Lower leg skin (tissue), 3 donors: ENCODE measurements at regions not wholly inside any gene's neighbourhood (a gene's known extent, or its start where the extent isn't known, plus 50 kb on each side); places are given as distances from the start of the nearest gene placed in this dataset.

Source experiments
- POLR2A ChIP-seq, 2 donors: fragments of 450-650 bp; IDR thresholded peaks; one replicate each; pipeline ENCODE4 v1.6.1; 2016 to 2017; ENCODE audit warnings: antibody characterized with exemption in 2 of 2, mild to moderate bottlenecking in 1 of 2, moderate library complexity in 1 of 2
- TF ChIP-seq, protein P1 (sequence below), 3 donors: fragments of 450-650 bp; IDR thresholded peaks; one replicate each; pipeline ENCODE4 v1.5.1; 2016; ENCODE audit warnings: antibody characterized with exemption in 3 of 3, mild to moderate bottlenecking in 3 of 3, moderate library complexity in 2 of 3

DNA sequence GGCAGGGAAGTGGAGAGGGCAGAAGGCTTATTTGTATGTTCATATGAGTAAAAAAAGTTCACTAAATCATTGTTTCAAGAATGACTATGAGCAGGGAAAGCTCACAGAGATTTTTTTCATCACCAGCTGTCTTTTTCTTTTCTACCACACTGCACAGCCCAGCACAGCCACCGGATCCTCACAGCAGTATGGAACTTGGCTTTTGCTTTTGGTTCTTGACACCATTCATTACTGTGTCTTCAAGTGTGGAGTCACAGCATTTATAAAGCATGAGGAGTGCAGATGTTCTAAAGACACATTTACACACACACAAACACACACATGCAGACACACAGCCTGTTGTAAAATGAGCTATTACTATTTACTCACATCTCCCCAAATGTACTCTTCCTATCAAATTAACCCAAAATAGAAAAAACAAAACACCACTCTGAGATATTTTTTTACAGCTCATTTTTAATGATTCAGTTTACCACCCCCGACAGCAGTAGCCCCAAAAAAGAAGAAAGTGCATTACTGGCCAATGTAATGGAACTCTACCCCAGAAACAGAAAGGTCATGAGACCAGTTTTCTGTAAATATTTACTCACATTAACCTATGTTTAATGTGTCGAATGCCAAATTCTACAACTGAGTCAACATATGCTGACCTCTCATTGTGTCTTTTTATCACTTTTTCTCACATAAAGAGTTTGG lies 60.5 kb downstream of the BTG1 start:
- TF ChIP-seq, protein P1, sequence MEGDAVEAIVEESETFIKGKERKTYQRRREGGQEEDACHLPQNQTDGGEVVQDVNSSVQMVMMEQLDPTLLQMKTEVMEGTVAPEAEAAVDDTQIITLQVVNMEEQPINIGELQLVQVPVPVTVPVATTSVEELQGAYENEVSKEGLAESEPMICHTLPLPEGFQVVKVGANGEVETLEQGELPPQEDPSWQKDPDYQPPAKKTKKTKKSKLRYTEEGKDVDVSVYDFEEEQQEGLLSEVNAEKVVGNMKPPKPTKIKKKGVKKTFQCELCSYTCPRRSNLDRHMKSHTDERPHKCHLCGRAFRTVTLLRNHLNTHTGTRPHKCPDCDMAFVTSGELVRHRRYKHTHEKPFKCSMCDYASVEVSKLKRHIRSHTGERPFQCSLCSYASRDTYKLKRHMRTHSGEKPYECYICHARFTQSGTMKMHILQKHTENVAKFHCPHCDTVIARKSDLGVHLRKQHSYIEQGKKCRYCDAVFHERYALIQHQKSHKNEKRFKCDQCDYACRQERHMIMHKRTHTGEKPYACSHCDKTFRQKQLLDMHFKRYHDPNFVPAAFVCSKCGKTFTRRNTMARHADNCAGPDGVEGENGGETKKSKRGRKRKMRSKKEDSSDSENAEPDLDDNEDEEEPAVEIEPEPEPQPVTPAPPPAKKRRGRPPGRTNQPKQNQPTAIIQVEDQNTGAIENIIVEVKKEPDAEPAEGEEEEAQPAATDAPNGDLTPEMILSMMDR (IDR thresholded peaks at IDR 0.05) = no peak
- TF ChIP-seq POLR2A (IDR thresholded peaks at IDR 0.05) = no peak
